HG02970 (cell line): ENCODE measurements at regions not wholly inside any gene's neighbourhood (a gene's known extent, or its start where the extent isn't known, plus 50 kb on each side); places are given as distances from the start of the nearest gene placed in this dataset.

Source experiments
- ATAC-seq: cut with Tn5 transposase; IDR thresholded peaks from one replicate; pipeline ENCODE4 v1.9.1; 2021; ENCODE audit warnings: mild to moderate bottlenecking, moderate library complexity, moderate number of reproducible peaks; ENCODE audit not compliant: unreplicated experiment, low FRiP score

GRCh38 chr2:195500879-195501278, 156.1 kb upstream of the SLC39A10 start:
- ATAC-seq = no peak

GRCh38 chr2:195498839-195499490, 158.1 kb upstream of the SLC39A10 start:
- ATAC-seq = no peak

GRCh38 chr2:195498176-195498575, 158.8 kb upstream of the SLC39A10 start:
- ATAC-seq = no peak

GRCh38 chr2:195496991-195497390, 160.0 kb upstream of the SLC39A10 start:
- ATAC-seq = no peak

GRCh38 chr2:195495966-195496365, 161.1 kb upstream of the SLC39A10 start:
- no peak for ATAC-seq

GRCh38 chr2:195495351-195495750, 161.7 kb upstream of the SLC39A10 start:
- ATAC-seq = no peak

- no peak for ATAC-seq
These were observed 162.6 kb upstream of the SLC39A10 start for GRCh38 chr2:195494451-195494850.

- no peak for ATAC-seq
These were observed 163.6 kb upstream of the SLC39A10 start for GRCh38 chr2:195493416-195493815.

- no peak for ATAC-seq
These were observed 166.7 kb upstream of the SLC39A10 start for GRCh38 chr2:195490319-195490718.

- ATAC-seq = no peak
These were observed 167.9 kb upstream of the SLC39A10 start for GRCh38 chr2:195489101-195489500.

GRCh38 chr2:195488567-195488966, 168.5 kb upstream of the SLC39A10 start:
- ATAC-seq = no peak

GRCh38 chr2:195486987-195487644, 169.9 kb upstream of the SLC39A10 start:
- no peak for ATAC-seq

GRCh38 chr2:195486520-195486919, 170.5 kb upstream of the SLC39A10 start:
- ATAC-seq = no peak

GRCh38 chr2:195482010-195482409, 175.0 kb upstream of the SLC39A10 start:
- ATAC-seq = no peak

GRCh38 chr2:195480121-195480520, 176.9 kb upstream of the SLC39A10 start:
- ATAC-seq = no peak

- ATAC-seq = no peak
These were observed 177.6 kb upstream of the SLC39A10 start for GRCh38 chr2:195479407-195479806.

GRCh38 chr2:195477996-195478382, 179.0 kb upstream of the SLC39A10 start:
- no peak for ATAC-seq

- no peak for ATAC-seq
These were observed 179.6 kb upstream of the SLC39A10 start for GRCh38 chr2:195477248-195477995.

- ATAC-seq = no peak
These were observed 181.7 kb upstream of the SLC39A10 start for GRCh38 chr2:195475336-195475735.

GRCh38 chr2:195473862-195474261, 183.2 kb upstream of the SLC39A10 start:
- ATAC-seq = no peak

- ATAC-seq = no peak
These were observed 184.4 kb upstream of the SLC39A10 start for GRCh38 chr2:195472501-195473234.
